GM21825 (cell line): ENCODE measurements at regions not wholly inside any gene's neighbourhood (a gene's known extent, or its start where the extent isn't known, plus 50 kb on each side); places are given as distances from the start of the nearest gene placed in this dataset.
"Not testable (repeated sequence)": the region's sequence is repeated elsewhere in the genome, so short reads cannot be mapped to it uniquely, and the experiment has no call there.

Source experiments
- ATAC-seq: cut with Tn5 transposase; IDR thresholded peaks from one replicate; pipeline ENCODE4 v1.9.1; 2021; ENCODE audit warnings: mild to moderate bottlenecking, moderate library complexity; ENCODE audit not compliant: unreplicated experiment

DNA sequence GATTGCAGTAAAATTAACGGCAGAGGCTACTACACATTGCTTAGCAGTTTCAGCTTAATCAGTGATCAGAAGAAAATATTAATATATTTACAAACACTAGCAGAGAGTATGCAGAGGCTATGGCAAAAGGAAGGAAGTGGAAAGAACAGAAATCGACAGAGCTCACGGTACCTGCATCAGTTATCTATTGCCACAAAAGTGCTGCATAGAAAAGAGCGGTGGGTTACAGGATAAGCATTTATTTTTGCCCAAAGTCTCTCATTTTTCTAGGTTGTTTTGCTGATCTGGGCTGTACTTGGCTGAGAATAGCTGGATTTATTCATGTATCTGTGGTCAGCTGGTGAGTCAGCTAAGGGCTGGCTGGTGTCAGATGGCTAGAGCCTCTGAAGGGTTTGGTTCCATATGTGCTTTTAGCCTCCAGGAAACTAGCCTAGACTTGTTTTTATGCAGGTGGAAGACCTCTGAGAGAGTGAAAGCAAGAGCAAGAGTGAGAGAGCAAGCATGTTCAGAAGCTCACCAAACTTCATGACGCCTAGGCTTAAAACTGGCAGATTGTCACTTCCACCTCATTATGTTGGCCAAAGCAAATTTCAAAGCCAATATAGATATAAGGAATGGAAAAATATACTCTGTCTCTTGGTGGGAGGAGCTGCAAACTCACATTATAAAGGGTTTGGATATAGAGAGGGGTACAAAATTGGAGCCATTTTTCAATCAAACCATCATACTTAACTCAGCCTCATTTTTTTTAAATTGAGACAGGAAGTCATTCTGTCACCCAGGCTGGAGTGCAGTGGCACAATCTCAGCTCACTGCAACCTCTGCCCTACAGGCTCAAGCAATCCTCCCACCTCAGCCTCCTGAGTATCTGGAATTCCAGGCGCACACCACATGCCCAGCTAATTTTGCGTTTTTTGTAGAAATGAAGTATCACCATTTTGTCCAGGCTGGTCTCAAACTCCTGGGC, 153.2 kb upstream of the RPL34 start:
- ATAC-seq: peak; percentile 94

DNA sequence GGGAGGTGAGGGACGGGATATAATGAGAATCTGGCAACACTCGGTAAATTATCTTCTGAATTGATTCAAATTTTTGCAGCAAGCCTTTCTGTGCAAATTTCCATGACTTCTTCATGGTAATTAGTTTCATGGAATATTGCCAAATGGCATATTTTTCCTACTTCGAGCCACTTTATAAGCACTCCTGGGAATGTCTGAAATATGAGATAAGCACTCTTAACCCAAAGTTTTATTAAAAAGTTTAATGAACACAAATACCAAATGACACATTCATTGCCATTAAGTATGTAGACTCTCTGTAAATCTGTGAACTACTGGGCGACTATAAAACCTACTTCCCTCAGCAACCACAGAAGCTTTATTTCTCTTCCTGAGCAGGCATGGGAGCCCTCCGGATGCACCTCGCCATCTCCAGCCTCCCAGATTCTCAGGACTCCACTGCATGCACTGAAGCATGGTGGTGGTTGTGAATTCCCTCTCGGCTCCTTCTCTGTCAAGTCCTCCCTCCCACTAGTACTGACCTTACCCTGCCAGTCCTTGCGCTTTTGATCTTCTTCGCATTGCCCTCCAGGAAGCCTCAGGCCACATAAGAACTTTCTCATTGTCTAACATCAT, 154.4 kb upstream of the RPL34 start:
- no peak for ATAC-seq

DNA sequence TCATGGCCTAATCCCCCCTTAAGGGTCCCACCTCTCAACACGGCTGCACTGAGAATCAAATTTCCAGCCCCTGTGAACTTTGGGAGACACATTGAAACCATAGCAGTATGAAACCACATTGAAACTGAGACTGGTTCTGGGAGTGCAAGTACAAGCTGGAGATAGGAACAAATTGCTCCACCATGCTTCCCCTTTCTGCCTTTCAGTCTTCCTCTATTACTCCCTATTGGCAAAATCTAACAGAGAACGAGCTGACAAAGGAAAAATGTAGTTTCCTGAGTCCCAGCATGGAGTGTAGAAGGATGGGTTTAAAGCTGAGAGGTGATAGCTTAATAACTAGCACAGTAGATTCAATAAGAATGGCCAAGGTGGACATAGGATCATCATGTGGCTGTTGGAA, 161.7 kb upstream of the RPL34 start:
- ATAC-seq: no peak

DNA sequence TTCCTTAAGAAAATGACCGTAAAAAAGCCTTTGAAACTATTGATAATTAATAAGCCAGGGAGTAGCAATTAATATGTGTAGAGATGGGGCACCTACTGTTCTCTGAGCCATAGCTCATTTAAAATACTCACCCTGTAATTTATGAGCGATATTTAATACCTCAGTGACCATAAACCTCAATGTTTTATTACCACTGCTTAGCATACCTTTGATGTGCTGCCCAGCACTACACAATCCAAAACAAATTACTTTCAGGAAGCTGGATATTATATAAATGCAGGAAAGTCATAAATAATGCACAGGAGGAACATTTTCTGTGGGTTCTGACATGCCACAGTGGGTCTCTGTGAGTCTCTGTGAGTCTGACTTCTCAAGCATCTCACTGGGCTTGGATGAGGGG, 166.1 kb upstream of the RPL34 start:
- no peak for ATAC-seq

DNA sequence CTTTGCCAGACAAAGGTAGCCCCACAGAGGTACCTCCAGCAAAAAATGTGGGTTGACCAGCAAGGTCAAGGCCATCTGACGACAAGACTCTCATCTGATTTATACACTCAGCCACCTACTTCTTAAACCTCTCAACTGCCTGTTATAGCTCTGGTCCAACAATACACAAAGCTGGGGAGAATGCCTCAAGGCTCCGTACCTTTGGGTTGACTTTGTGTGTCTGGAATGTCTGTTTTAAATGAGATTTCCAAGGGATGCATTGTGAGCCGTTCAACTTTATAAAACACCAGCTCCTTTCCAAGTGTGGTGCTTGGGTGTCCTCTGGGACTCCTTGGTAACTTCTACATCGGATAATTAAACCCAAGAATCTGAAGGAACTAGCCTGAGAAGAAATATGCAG, 167.0 kb upstream of the RPL34 start:
- no peak for ATAC-seq

DNA sequence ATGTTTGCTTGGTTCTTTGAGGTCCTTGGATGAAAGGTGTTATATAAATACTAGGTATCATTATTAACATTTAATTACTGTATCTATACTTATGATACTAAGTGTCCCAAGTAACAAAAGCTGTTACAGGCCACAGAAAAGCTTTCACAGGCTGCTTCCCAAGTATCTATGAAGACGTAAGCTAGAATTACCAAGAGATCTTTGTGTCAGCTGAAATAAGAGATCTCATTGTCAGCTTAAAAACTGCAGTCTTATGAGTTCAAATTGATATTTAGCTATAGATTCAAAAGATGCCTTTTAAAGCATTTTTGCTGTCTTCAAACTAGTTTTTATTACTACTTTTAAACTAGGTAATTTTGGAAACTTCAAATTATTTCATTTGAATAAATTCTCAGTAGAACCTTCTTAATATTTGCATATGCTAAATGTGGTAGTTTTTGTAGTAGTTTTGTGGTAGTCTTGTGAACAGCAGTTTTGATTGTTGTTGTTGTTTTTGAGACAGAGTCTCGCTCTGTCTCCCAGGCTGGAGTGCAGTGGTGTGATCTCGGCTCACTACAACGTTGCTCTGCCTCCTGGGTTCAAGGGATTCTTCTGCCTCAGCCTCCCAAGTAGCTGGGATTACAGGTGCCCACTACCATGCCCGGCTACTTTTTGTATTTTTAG, 170.0 kb upstream of the RPL34 start:
- ATAC-seq: no peak

DNA sequence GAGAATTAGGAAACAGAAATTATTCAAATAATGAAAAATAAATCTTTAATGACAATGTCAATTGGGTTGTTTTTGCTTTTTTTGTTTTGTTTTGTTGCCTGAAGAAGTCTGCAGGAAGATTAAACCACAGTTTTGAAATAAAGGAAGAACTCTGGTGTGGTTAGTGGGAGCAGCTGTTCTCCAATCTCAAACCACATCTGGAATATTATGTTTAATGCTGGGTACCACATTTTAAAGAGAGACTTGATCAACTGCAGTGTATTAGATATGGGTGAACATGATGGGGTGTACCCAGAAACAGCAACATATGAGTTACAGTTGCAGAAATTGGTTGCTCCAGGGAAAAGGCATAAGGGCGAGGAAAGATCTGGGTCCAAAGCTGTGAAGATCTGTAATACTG, 171.2 kb upstream of the RPL34 start:
- no peak for ATAC-seq

DNA sequence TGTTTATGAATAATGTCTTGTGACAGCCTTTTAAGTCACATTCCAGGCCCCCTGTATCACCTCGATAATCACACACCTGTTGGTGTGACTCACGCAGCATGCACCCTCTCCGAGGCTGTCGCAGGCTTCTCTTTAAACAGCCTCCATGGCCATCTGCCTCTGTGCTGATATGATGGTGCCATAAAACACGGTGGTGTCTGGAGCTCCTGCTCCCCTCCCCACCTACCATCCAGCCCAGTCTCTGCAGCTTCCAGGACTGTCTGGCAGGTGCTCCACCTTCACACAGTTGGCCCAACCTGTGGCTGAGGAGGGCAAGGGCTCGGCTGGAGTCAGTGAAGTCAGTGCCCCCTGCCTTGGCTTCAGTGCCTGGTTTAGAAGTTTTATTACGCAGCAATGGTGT, 173.8 kb upstream of the RPL34 start:
- ATAC-seq: no peak

DNA sequence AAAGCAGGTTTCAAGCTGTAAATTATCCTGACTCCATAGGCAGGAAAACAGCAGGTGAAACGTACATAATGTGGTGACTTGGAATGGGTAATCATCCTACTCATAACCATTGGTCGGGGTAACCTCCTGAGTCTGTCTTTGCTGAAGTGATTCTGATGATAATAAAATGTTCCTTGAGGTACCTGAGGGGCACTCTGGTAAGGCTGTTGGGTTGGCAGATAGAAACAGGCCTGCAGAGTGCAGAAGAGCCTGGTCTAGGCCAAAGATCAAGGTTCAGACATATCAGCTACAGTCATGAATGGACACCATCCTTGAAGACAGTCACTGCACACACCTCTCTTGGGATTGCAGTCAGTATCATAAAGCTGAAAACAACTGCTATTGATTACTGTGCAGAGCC, 174.7 kb upstream of the RPL34 start:
- no peak for ATAC-seq

DNA sequence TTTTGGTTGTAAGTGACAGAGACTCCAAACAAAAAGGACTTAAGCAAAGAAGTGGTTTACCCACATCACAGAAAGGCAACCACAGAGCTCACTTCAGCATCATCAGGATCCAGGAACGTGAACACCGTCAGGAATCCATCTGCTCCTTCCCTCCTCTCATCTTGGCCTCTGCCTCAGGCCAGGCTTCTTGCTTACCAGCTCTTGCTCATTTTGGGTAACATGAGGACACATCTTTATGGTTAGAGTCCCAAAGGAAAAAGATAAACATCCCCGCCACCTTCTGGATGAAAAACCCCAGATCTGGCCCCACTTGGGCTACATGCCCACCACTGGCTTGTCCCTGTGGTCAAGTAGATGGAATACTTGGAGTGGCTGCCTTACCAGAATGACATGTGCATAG, 176.8 kb upstream of the RPL34 start:
- no peak for ATAC-seq

DNA sequence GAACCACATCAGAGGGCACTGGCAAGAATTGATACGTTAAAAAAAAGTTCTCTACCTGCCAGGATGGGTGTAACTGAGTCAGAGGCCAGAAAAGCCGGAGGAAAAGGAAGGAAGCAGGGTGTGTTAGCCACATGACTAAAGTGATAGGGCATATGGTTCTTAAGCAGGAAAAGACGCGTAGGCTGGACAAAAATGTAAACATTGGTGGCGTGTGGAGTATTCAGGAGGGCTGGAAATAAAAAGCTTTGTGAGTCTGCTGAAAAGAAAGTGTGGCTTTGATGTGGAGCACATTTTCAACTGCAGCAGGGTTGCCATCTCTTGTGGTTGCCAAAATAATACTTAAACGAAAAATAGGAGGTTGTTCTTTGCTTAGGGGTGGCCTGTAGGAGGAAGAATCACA, 186.5 kb upstream of the RPL34 start:
- no peak for ATAC-seq

DNA sequence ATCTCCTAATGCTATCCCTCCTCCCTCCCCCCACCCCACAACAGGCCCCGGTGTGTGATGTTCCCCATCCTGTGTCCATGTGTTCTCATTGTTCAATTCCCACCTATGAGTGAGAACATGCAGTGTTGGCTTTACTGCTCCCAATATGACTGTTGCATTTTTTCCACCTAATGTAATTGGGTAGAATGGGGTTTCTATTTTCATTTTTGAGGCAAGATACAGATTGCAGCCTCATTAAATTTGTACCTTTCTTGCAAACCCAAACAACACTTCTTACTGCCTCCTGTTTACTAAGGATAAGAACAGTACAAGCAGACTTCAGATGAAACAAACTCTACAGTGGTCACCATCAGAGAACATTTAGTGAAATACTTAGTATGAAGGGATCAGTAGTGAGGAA, 187.0 kb upstream of the RPL34 start:
- not testable (repeated sequence) for ATAC-seq

DNA sequence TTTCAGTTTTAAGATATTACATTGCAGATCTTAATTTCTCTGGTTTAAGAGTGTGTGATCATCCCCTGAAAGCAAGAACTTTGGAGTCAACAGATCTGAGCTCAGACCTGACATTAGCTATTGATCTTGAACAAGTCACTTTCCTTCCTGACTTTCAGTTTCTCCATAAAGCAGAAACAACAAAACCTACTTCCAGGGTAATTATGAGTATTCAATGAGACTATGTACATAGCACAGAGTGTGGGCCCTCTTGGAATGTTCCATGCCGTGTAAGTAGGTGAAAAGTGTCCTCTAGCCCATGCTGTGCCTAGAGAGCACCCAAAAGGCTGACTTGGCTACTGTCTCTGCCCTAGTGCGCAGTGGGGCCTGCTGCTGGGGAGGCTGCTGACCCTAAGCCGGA, 188.0 kb upstream of the RPL34 start:
- no peak for ATAC-seq

DNA sequence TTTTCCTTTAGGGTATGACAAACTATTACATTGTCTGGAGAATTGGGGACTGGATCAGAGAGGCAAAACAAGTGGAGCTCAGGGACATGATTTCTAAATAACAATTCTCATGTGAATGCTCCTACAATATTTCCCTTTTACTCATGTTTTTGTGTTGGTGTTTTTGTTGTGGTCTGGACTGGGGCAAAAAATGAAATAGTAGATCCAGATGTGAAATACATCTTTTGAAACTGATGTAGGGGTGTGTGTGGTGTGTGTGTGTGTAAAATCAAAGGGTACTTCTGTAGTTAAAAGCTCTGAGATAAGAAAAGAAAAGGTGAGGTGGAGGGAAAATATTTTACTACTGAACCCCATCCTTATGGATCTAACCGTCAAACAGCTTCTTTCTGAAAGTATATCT, 188.4 kb upstream of the RPL34 start:
- no peak for ATAC-seq

DNA sequence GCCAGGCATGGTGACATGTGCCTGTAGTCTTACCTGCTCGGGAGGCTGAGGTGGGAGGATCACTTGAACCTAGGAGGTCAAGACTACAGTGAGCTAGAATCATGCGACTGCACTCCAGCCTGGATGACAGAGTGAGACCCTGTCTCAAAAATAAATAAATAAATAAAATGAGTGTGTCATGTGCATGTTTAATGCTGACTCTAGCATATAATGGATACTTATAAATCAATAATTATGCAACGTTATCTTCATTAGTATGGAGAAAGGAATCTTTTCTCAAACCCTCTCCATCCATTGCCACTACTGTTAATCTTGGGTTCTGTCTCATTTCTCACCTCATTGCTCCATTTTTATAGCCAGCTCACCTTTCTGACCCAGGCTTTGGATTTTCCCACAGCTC, 189.5 kb upstream of the RPL34 start:
- no peak for ATAC-seq

DNA sequence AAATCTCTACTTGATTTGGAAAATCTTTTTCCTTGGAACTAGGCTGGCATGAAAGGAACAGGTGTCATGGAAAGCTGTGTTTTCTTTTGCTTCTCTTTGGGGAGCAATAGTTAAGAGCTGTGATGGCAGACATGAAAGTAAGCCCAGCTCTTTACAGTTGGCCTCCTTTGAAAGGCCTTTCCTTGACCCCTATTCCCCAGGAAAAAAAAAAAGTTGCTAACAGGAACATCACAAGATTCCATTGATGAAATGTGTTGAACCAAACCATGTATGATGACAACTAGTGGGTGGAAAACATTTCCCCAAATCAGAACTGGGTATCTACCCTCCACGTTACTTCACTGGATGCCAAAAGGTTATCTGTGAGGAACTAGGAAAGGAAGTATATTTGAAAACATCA, 190.7 kb upstream of the RPL34 start:
- no peak for ATAC-seq

DNA sequence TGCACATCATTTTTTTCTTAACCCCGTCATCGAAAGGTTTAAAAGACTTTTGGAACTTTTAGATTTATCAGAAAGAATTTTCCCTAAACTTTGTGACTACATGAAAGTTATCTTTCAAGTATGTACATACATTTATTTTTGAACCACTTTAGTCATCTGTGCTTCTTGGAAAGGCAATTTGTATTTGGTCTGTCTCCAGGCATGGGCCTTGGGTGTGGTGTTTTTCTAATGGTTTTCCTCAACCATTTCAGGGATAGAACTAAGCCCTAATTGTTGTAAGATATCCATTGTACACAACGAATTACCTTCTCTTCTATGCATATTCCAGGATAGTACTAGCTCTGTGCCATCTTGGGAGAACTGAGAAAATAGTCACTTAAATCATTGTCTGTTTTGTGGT, 191.5 kb upstream of the RPL34 start:
- ATAC-seq: no peak

DNA sequence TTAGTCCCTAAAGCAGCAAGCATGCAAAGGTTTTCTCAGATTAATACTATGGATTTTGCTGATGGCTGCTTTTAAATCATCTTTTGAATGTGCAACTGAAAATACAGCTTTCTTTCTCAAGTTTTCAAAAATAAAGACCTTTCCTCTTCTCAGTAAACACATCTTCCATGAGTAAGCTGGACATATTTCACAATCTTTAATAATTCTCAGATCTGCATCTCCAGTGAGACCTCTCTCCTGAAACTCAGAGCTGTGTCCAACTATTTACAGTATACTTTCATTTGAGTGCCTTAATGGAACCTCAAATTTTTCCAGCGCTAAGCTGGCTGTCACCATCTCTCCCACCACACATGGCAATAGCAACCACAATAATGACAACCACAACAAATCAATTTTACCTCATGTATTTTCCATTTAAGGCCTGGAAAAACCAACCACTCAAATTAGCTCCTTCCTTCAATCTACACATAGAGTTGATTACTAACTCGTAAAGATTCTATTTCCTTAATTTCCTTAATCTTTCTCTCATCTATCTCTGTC, 192.4 kb upstream of the RPL34 start:
- no peak for ATAC-seq

DNA sequence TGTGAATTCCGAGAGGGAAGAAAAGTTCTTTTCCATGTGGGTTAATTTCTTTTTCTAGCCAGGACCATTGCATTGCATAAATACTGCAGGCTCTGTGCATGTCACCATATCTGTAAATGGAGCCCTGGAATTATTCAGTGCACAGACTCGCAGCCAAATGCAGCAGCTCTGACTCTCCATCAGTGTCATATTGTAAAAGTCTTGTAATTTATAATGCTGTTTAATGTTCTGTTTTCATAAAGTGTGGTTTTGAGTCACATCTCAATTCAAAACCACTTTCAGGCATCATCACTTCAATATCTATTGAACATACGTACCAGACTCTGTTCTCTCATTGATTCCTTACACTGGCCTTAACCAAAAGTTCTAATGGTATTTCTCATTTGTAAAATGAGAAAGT, 193.9 kb upstream of the RPL34 start:
- no peak for ATAC-seq

DNA sequence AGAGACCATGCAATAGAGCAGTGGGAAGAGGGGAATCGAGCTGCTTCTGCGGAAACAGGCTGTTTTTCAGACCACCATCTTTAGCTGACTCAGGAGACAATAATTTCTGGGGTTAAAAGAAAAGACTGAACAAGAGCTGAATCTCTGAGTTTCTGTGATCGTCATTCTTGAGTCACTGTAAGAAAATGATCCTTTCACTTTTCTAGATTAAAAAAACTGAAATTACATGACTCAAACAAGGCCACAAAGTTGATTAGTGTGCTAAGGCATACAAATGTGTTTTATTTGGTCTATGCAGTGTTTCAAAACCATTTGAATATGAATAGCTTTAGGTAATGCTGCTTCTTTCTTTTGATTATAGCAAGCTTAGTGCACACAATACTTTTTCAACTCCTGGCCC, 194.4 kb upstream of the RPL34 start:
- ATAC-seq: no peak

DNA sequence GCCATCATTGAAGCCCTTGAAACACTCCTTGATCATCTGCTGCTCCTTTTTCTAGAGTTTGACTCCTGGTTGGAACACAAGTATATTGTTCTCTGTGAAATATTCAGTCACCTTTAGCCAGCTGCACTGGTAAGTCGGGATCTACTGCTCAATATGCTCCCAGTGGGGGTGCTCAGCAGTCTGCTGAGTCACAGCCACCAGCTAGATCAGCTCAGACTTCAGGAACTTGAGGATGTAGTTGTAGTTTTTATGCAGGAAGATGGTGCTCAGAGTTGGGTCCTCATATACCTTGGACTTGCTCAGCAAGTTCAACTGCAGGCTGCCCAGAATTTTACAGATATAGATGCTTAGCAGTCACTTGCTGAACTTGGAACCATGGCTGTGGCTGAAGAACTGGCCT, 202.5 kb upstream of the RPL34 start:
- no peak for ATAC-seq

DNA sequence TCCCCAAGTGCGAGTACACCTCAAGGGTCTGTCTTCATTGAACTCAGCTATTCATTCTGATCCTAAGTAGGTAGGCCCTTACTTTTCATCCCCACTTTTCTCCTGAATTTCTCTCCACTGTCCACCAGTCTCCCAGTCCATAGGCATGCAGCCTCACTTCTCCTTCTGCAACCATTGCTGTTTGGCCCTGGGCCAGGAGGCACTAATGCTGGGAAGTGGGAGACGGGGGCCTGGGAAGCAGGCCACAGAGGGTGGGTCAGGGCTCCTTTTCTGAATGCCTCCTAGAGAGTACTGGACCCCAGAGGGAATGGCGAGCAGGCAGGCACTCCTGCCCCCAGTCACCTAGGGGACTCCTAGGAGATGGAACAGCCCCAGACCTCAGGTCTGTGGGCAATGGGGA, 203.5 kb upstream of the RPL34 start:
- ATAC-seq: no peak
